ENCODE measurements at regions not wholly inside any gene's neighbourhood (a gene's known extent, or its start where the extent isn't known, plus 50 kb on each side); places are given as distances from the start of the nearest gene placed in this dataset.

DNA sequence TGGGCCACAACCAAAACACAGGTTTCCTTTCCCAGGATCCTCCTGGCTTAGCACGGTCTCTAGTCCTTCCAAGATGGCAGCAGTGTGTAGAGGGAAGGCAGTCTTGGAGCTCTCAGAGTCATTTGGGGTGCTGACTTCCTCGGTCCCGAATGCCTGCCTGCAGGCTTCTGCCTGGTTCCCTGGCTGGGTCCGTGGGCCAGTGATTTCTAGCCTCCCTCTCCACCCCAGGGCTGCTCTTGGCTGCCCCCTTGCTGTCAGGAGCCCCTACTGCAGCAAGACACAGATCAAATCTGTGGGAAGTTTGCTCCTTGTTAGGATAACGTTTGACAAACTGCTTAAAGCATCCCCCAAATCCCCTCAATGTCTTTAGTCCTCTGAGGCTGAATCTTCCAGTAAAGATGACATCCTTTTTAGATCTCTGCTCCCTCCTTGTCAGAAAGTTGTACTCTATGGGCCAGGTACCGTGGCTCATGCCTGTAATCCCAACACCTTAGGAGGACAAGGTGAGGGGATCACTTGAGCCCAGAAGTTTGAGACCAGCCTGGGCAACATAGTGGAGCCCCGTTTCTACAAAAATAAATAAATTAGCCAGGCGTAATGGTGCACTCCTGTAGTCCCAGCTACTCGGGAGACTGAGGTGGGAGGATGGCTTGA, 272.5 kb downstream of the RRAGC start:
- Histone ChIP-seq H2BK12ac (ENCODE audit: low read length in 2 of 2) (no peak overlapping the region), H4K91ac (ENCODE audit: low read length) (no peak overlapping the region)
- no peak for DNase-seq

DNA sequence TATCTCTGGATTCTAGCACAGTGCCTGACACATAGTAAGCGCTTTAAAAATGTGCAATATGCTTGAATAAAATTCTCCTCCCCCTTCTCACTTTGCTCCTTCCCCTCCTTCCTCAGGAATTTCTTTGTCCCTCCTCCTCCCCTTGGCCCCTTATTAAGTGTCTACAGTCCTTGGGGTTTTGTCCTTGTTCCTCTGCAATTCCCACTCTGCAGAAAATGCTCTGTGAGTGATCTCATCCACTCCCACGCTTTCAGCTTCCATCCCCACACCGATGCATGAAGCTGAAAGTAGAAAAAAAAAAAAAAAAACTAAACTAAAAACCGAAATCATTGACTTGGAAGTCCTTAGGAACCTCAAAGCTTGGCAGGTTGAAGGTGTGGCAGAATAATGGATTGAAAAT, 273.6 kb downstream of the RRAGC start:
- Histone ChIP-seq H3K9me3 (ENCODE audit: control insufficient read depth, low read length) (peaks cover 14% of the 10 kb centered on the region), H3K36me3 (ENCODE audit: control insufficient read depth in 1 of 2, insufficient read depth in 2 of 2, low read depth in 1 of 2, low read length in 2 of 2) (no peaks in the 10 kb centered on the region), H3K27ac (ENCODE audit: low read length, poor library complexity, severe bottlenecking) (no peak overlapping the region), H4K8ac (ENCODE audit: low read length) (no peak overlapping the region), H3K4ac (ENCODE audit: low read depth in 1 of 2, low read length in 2 of 2) (no peak overlapping the region), H3K18ac (ENCODE audit: low read depth in 1 of 2, low read length in 2 of 2) (no peak overlapping the region), H4K91ac (ENCODE audit: low read length) (no peak overlapping the region), H2BK12ac (ENCODE audit: low read length in 2 of 2) (no peak overlapping the region), H2BK5ac (ENCODE audit: low read depth, low read length, poor library complexity, severe bottlenecking) (no peak overlapping the region), H2AFZ (ENCODE audit: low read depth, low read length) (no peak overlapping the region), H3K4me1 (ENCODE audit: control insufficient read depth, insufficient read depth, low read depth, low read length) (no peaks in the 10 kb centered on the region), H3K14ac (ENCODE audit: low read length in 2 of 2) (no peak overlapping the region), H3K9ac (ENCODE audit: low read length) (no peak overlapping the region), H2BK120ac (ENCODE audit: low read depth, low read length) (no peak overlapping the region), H2BK15ac (ENCODE audit: low read depth, poor library complexity, severe bottlenecking) (no peak overlapping the region), H3K27me3 (ENCODE audit: control insufficient read depth in 1 of 2, insufficient read depth in 1 of 2, low read length in 2 of 2) (peaks cover 0 to 20% of the 10 kb centered on the region in 2 experiments), H3K4me3 (ENCODE audit: insufficient read depth in 1 of 2, low read depth in 1 of 2, low read length in 2 of 2) (no peak overlapping the region), H2AK5ac (ENCODE audit: low read length, severe bottlenecking) (no peak overlapping the region), H3K79me1 (replicated peaks; ENCODE audit: low read length, poor library complexity, severe bottlenecking) (no peaks in the 10 kb centered on the region), H3K23ac (ENCODE audit: low read length in 2 of 2) (no peak overlapping the region), H3K4me2 (ENCODE audit: low read length, poor library complexity, severe bottlenecking) (no peak overlapping the region)
- no peak for DNase-seq
- 86% methylated on average over 2 of the region's 4 CpGs for WGBS

More for the DNA sequence above, 272.5 kb downstream of the RRAGC start:
- H2AFZ ChIP-seq (ENCODE audit: low read depth, low read length), result no peak overlapping the region
- no peak overlapping the region for H3K4me2 ChIP-seq (ENCODE audit: low read length, poor library complexity, severe bottlenecking)
- no peak overlapping the region for H3K27ac ChIP-seq (ENCODE audit: low read length, poor library complexity, severe bottlenecking)
- H4K8ac ChIP-seq (ENCODE audit: low read length), result no peak overlapping the region
- peaks cover 0 to 14% of the 10 kb centered on the region in 2 experiments for H3K27me3 ChIP-seq (ENCODE audit: control insufficient read depth in 1 of 2, insufficient read depth in 1 of 2, low read length in 2 of 2)
- H3K18ac ChIP-seq (ENCODE audit: low read depth in 1 of 2, low read length in 2 of 2), result no peak overlapping the region
- WGBS, result 42% methylated on average over 9 of the region's 9 CpGs
- no peak overlapping the region for H2BK15ac ChIP-seq (ENCODE audit: low read depth, poor library complexity, severe bottlenecking)
- H3K4me1 ChIP-seq (ENCODE audit: control insufficient read depth, insufficient read depth, low read depth, low read length), result no peaks in the 10 kb centered on the region
- H3K36me3 ChIP-seq (ENCODE audit: control insufficient read depth in 1 of 2, insufficient read depth in 2 of 2, low read depth in 1 of 2, low read length in 2 of 2), result no peaks in the 10 kb centered on the region
- H3K79me1 ChIP-seq (replicated peaks; ENCODE audit: low read length, poor library complexity, severe bottlenecking), result no peaks in the 10 kb centered on the region
- H3K9me3 ChIP-seq (ENCODE audit: control insufficient read depth, low read length), result peaks cover 20% of the 10 kb centered on the region
- no peak overlapping the region for H3K4me3 ChIP-seq (ENCODE audit: insufficient read depth in 1 of 2, low read depth in 1 of 2, low read length in 2 of 2)
- no peak overlapping the region for H2BK5ac ChIP-seq (ENCODE audit: low read depth, low read length, poor library complexity, severe bottlenecking)
- H2BK120ac ChIP-seq (ENCODE audit: low read depth, low read length), result no peak overlapping the region
- H3K14ac ChIP-seq (ENCODE audit: low read length in 2 of 2), result no peak overlapping the region
- H3K9ac ChIP-seq (ENCODE audit: low read length), result no peak overlapping the region
- no peak overlapping the region for H3K4ac ChIP-seq (ENCODE audit: low read depth in 1 of 2, low read length in 2 of 2)
- no peak overlapping the region for H2AK5ac ChIP-seq (ENCODE audit: low read length, severe bottlenecking)
- no peak overlapping the region for H3K23ac ChIP-seq (ENCODE audit: low read length in 2 of 2)

DNA sequence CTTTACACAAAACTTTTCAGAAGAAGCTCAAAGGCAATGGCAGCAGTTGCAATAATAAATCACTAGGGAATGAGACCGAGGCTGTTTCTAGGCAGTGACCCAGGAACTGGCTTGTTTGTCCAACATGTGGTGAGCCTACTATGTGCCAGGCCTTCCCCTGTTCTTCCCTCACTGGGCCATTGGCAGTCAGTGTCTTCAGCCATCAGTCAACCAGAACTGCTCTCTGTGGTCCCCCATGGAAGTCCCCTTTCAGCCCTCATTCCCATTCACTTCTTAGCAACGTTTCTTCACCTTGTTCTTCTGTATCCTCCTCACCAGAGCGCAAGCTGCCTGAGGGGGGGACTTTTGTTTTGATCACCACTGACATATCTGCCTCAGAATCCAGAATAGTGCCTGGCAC, 274.1 kb downstream of the RRAGC start:
- Histone ChIP-seq H3K9ac (ENCODE audit: low read length) (no peak overlapping the region), H3K23ac (ENCODE audit: low read length in 2 of 2) (no peak overlapping the region), H2AFZ (ENCODE audit: low read depth, low read length) (no peak overlapping the region), H3K36me3 (ENCODE audit: control insufficient read depth in 1 of 2, insufficient read depth in 2 of 2, low read depth in 1 of 2, low read length in 2 of 2) (no peaks in the 10 kb centered on the region), H3K27ac (ENCODE audit: low read length, poor library complexity, severe bottlenecking) (no peak overlapping the region), H2BK15ac (ENCODE audit: low read depth, poor library complexity, severe bottlenecking) (no peak overlapping the region), H3K14ac (ENCODE audit: low read length in 2 of 2) (no peak overlapping the region), H3K27me3 (ENCODE audit: control insufficient read depth in 1 of 2, insufficient read depth in 1 of 2, low read length in 2 of 2) (peaks cover under 1 to 23% of the 10 kb centered on the region in 2 experiments), H3K9me3 (ENCODE audit: control insufficient read depth, low read length) (peaks cover 9% of the 10 kb centered on the region), H4K8ac (ENCODE audit: low read length) (no peak overlapping the region), H2BK12ac (ENCODE audit: low read length in 2 of 2) (no peak overlapping the region), H3K79me1 (replicated peaks; ENCODE audit: low read length, poor library complexity, severe bottlenecking) (no peaks in the 10 kb centered on the region), H4K91ac (ENCODE audit: low read length) (no peak overlapping the region), H3K4me2 (ENCODE audit: low read length, poor library complexity, severe bottlenecking) (no peak overlapping the region), H2AK5ac (ENCODE audit: low read length, severe bottlenecking) (no peak overlapping the region), H2BK120ac (ENCODE audit: low read depth, low read length) (no peak overlapping the region), H3K4me3 (ENCODE audit: insufficient read depth in 1 of 2, low read depth in 1 of 2, low read length in 2 of 2) (no peak overlapping the region), H3K4me1 (ENCODE audit: control insufficient read depth, insufficient read depth, low read depth, low read length) (no peaks in the 10 kb centered on the region), H3K4ac (ENCODE audit: low read depth in 1 of 2, low read length in 2 of 2) (no peak overlapping the region), H3K18ac (ENCODE audit: low read depth in 1 of 2, low read length in 2 of 2) (no peak overlapping the region), H2BK5ac (ENCODE audit: low read depth, low read length, poor library complexity, severe bottlenecking) (no peak overlapping the region)
- WGBS, result 73% methylated on average over 3 of the region's 3 CpGs
- no peak for DNase-seq

DNA sequence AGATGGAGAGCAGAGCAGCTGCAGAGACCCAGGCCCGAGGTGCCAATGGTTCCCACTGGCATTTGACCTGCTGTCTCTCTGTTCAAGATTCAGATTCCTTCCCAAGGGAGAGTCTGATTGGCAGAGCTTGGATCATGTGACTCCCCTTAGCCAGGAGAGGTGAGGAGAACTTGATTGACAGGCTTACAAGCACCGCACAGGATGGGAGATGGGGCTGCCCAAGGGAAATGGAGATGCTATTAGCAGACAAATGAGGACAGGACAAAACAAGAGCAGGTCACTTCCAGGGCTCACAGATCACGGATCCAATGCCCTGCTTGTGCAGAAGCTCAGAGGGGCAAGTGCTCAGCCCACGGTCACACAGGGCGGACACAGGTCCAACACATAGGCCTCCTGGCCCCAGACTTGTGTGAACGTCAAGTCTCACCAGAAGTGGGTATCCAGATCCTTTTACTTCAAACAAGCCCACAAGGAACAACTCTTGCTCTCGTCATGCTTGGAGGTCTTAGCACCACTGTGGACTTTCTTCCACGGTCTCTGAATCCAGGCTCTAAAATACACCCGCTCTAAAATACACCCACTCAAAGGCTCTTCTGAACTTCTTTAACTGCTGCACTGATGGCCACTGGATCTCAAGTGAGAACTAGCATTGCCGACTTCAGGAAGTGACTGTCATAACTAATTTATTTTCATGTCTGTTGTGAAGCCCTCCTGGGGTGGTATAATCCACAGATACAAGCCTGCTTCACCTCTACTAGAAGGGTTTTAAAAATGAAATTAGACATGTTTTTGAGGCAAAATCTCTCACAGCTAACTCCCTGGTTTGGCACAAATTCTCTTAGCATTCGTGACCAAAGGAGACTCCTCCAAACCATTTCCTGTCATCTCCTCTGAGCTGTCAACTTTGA, 274.9 kb downstream of the RRAGC start:
- Histone ChIP-seq H2BK15ac (ENCODE audit: low read depth, poor library complexity, severe bottlenecking) (no peak overlapping the region), H3K27me3 (ENCODE audit: control insufficient read depth in 1 of 2, insufficient read depth in 1 of 2, low read length in 2 of 2) (peaks cover 8 to 28% of the 10 kb centered on the region in 2 experiments), H3K4me2 (ENCODE audit: low read length, poor library complexity, severe bottlenecking) (no peak overlapping the region), H3K9me3 (ENCODE audit: control insufficient read depth, low read length) (peaks cover 4% of the 10 kb centered on the region), H2BK120ac (ENCODE audit: low read depth, low read length) (no peak overlapping the region), H3K4ac (ENCODE audit: low read depth in 1 of 2, low read length in 2 of 2) (no peak overlapping the region), H3K36me3 (ENCODE audit: control insufficient read depth in 1 of 2, insufficient read depth in 2 of 2, low read depth in 1 of 2, low read length in 2 of 2) (no peaks in the 10 kb centered on the region), H3K27ac (ENCODE audit: low read length, poor library complexity, severe bottlenecking) (no peak overlapping the region), H3K4me3 (ENCODE audit: insufficient read depth in 1 of 2, low read depth in 1 of 2, low read length in 2 of 2) (no peak overlapping the region), H3K14ac (ENCODE audit: low read length in 2 of 2) (no peak overlapping the region), H3K23ac (ENCODE audit: low read length in 2 of 2) (no peak overlapping the region), H4K8ac (ENCODE audit: low read length) (no peak overlapping the region), H2AFZ (ENCODE audit: low read depth, low read length) (no peak overlapping the region), H3K9ac (ENCODE audit: low read length) (no peak overlapping the region), H3K18ac (ENCODE audit: low read depth in 1 of 2, low read length in 2 of 2) (no peak overlapping the region), H2AK5ac (ENCODE audit: low read length, severe bottlenecking) (no peak overlapping the region), H4K91ac (ENCODE audit: low read length) (no peak overlapping the region), H3K4me1 (ENCODE audit: control insufficient read depth, insufficient read depth, low read depth, low read length) (no peaks in the 10 kb centered on the region), H2BK5ac (ENCODE audit: low read depth, low read length, poor library complexity, severe bottlenecking) (no peak overlapping the region), H3K79me1 (replicated peaks; ENCODE audit: low read length, poor library complexity, severe bottlenecking) (no peaks in the 10 kb centered on the region), H2BK12ac (ENCODE audit: low read length in 2 of 2) (no peak overlapping the region)
- no peak for DNase-seq
- 71% methylated on average over 11 of the region's 11 CpGs for WGBS

Data from mesenchymal stem cell (in vitro differentiated cells and primary cell).